Transverse colon (tissue), 4 donors: ENCODE measurements at regions not wholly inside any gene's neighbourhood (a gene's known extent, or its start where the extent isn't known, plus 50 kb on each side); places are given as distances from the start of the nearest gene placed in this dataset.

Source experiments
- EP300 ChIP-seq: sonication (generic); formaldehyde crosslinking; IDR thresholded peaks from one replicate; pipeline ENCODE4 v1.6.1; 2017; ENCODE audit warnings: antibody characterized with exemption, low read depth
- POLR2A ChIP-seq: fragments of 450-650 bp; IDR thresholded peaks from one replicate; pipeline ENCODE4 v1.6.1; 2016; ENCODE audit warnings: antibody characterized with exemption, mild to moderate bottlenecking, moderate library complexity
- POLR2AphosphoS5 ChIP-seq, 3 donors: sonication (generic); formaldehyde crosslinking; IDR thresholded peaks; one replicate each; pipeline ENCODE4 v1.6.1; 2016; ENCODE audit warnings: antibody characterized with exemption in 3 of 3
- TF ChIP-seq, protein P1 (sequence below), 5 experiments: fragments of 200-600 bp in 3 of 5; fragments of 450-650 bp in 2 of 5; sonication (generic) in 3 of 5; IDR thresholded peaks; 1 replicate in 2 of 5; 2 replicates in 3 of 5; pipeline ENCODE4 v1.5.1; 2016 to 2017; ENCODE audit warnings: antibody characterized with exemption in 5 of 5, inconsistent platforms in 3 of 5, mild to moderate bottlenecking in 2 of 5, moderate library complexity in 1 of 5

GRCh38 chr10:46787321-46787615 lies 124.0 kb upstream of the PTPN20 start:
- TF ChIP-seq, protein P1, sequence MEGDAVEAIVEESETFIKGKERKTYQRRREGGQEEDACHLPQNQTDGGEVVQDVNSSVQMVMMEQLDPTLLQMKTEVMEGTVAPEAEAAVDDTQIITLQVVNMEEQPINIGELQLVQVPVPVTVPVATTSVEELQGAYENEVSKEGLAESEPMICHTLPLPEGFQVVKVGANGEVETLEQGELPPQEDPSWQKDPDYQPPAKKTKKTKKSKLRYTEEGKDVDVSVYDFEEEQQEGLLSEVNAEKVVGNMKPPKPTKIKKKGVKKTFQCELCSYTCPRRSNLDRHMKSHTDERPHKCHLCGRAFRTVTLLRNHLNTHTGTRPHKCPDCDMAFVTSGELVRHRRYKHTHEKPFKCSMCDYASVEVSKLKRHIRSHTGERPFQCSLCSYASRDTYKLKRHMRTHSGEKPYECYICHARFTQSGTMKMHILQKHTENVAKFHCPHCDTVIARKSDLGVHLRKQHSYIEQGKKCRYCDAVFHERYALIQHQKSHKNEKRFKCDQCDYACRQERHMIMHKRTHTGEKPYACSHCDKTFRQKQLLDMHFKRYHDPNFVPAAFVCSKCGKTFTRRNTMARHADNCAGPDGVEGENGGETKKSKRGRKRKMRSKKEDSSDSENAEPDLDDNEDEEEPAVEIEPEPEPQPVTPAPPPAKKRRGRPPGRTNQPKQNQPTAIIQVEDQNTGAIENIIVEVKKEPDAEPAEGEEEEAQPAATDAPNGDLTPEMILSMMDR (IDR thresholded peaks at IDR 0.05), result no peak
- TF ChIP-seq POLR2AphosphoS5 (IDR thresholded peaks at IDR 0.05) (no peak), POLR2A (no peak), EP300 (no peak)
